Suprapubic skin (tissue), 4 donors: ENCODE measurements at regions not wholly inside any gene's neighbourhood (a gene's known extent, or its start where the extent isn't known, plus 50 kb on each side); places are given as distances from the start of the nearest gene placed in this dataset.

Experiments used
- DNase-seq, 2 donors: peaks; one replicate each; pipeline ENCODE4 v3.0.0-alpha.2; 2019; ENCODE audit warnings: low spot score in 2 of 2
- H3K27ac ChIP-seq: fragments of 200-600 bp; sonication (generic); one replicate; pipeline ENCODE4 v1.5.1; 2019
- H3K27me3 ChIP-seq: fragments of 200-600 bp; sonication (generic); one replicate; pipeline ENCODE4 v1.5.1; 2019
- H3K36me3 ChIP-seq: fragments of 200-600 bp; sonication (generic); one replicate; pipeline ENCODE4 v1.5.1; 2019
- H3K4me1 ChIP-seq: fragments of 200-600 bp; sonication (generic); one replicate; pipeline ENCODE4 v1.5.1; 2019
- H3K4me3 ChIP-seq: fragments of 200-600 bp; sonication (generic); one replicate; pipeline ENCODE4 v1.5.1; 2019; ENCODE audit warnings: mild to moderate bottlenecking
- H3K9me3 ChIP-seq: fragments of 200-600 bp; sonication (generic); one replicate; pipeline ENCODE4 v1.5.1; 2019
- EP300 ChIP-seq: sonication (generic); formaldehyde crosslinking; IDR thresholded peaks from one replicate; pipeline ENCODE4 v1.6.1; 2017; ENCODE audit warnings: antibody characterized with exemption
- POLR2A ChIP-seq, 2 donors: fragments of 450-650 bp; IDR thresholded peaks; one replicate each; pipeline ENCODE4 v1.6.1; 2017; ENCODE audit warnings: antibody characterized with exemption in 2 of 2, mild to moderate bottlenecking in 2 of 2, moderate library complexity in 2 of 2
- POLR2AphosphoS5 ChIP-seq, 3 donors: sonication (generic); formaldehyde crosslinking; IDR thresholded peaks; one replicate each; pipeline ENCODE4 v1.6.1; 2017; ENCODE audit warnings: antibody characterized with exemption in 3 of 3
- WGBS: methylation state at CpG from one replicate; pipeline ENCODE4 v1.1.5; 2018; 5-methylcytosine and 5-hydroxymethylcytosine counted together
- TF ChIP-seq, protein P1 (sequence below), 2 donors: fragments of 200-600 bp in 1 of 2; fragments of 450-650 bp in 1 of 2; sonication (generic) in 1 of 2; IDR thresholded peaks; one replicate each; pipeline ENCODE4 v1.5.1; 2016 to 2019; ENCODE audit warnings: antibody characterized with exemption in 2 of 2, mild to moderate bottlenecking in 1 of 2, moderate library complexity in 1 of 2

DNA sequence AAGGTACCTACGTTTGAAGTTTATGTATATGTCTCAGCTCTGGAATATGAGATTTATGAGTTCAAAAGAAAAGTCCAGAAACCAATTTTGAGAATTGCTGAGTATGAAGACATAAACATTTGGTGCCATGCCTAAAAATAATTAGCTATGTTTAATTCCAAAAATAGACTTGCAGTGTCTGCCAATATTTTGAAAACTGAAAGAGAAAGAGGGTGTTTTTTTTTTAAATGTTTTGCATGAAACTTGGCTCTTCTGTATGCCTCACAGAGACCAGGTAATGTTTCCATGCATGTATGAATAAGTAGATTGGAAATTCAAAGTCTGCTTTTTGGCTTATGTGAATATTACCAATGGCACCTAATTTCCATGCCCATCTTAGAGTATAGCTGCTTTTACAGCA, 634.4 kb upstream of the C9orf72 start:
- H3K4me3 ChIP-seq: no peak overlapping the region
- H3K9me3 ChIP-seq: no peaks in the 10 kb centered on the region
- no peaks in the 10 kb centered on the region for H3K27me3 ChIP-seq
- WGBS: 11% methylated on average over 1 of the region's 1 CpG
- no peaks in the 10 kb centered on the region for H3K4me1 ChIP-seq
- H3K27ac ChIP-seq: no peak overlapping the region
- no peak for DNase-seq
- no peaks in the 10 kb centered on the region for H3K36me3 ChIP-seq
- TF ChIP-seq POLR2A (IDR thresholded peaks at IDR 0.05) (no peak), EP300 (no peak), POLR2AphosphoS5 (IDR thresholded peaks at IDR 0.05) (no peak)
- TF ChIP-seq, protein P1, sequence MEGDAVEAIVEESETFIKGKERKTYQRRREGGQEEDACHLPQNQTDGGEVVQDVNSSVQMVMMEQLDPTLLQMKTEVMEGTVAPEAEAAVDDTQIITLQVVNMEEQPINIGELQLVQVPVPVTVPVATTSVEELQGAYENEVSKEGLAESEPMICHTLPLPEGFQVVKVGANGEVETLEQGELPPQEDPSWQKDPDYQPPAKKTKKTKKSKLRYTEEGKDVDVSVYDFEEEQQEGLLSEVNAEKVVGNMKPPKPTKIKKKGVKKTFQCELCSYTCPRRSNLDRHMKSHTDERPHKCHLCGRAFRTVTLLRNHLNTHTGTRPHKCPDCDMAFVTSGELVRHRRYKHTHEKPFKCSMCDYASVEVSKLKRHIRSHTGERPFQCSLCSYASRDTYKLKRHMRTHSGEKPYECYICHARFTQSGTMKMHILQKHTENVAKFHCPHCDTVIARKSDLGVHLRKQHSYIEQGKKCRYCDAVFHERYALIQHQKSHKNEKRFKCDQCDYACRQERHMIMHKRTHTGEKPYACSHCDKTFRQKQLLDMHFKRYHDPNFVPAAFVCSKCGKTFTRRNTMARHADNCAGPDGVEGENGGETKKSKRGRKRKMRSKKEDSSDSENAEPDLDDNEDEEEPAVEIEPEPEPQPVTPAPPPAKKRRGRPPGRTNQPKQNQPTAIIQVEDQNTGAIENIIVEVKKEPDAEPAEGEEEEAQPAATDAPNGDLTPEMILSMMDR (IDR thresholded peaks at IDR 0.05): no peak

DNA sequence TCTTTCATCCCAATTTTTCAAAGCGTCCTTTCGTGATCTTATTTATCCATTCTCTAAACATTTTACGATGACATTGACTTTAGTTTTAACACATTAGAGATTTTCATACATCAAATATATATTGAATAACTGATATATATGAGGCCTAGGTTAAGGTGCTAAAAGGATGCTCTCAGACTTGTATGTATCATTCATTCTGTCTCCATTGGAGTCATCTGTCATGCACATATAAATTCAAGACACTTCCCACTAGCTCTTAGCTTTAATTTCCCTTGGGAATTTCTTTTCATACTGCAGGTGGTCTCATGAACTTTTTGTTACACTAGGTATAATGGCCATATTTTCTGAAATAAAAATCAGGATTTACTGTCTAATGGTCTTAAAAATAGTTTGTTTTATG, 635.8 kb upstream of the C9orf72 start:
- H3K36me3 ChIP-seq: no peaks in the 10 kb centered on the region

DNA sequence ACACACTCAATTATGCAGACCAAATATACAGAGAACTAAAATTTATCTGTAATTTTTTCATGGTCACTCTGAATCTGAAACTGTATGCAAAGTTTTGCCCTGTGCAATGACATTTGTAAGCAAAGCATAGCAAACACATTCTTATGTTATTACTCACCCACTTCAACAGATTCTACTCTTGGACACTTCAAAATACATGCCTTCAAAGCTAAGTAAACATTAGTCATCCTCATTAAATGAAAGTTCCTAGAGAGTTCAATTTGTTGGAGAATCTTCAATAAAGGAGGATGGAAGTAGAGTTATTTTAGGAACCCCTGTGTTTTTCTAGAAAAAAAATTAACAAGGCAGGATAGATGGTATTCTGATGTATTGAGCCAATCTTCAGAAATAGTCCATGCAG, 639.7 kb upstream of the C9orf72 start:
- no peaks in the 10 kb centered on the region for H3K4me1 ChIP-seq
- no peaks in the 10 kb centered on the region for H3K9me3 ChIP-seq
- DNase-seq: no peak
- no peak overlapping the region for H3K4me3 ChIP-seq
- H3K27ac ChIP-seq: no peak overlapping the region
- H3K27me3 ChIP-seq: no peaks in the 10 kb centered on the region
- TF ChIP-seq, protein P1 (IDR thresholded peaks at IDR 0.05): no peak
- TF ChIP-seq POLR2A (IDR thresholded peaks at IDR 0.05) (no peak), POLR2AphosphoS5 (IDR thresholded peaks at IDR 0.05) (no peak), EP300 (no peak)
- H3K36me3 ChIP-seq: no peaks in the 10 kb centered on the region

More for the DNA sequence above, 635.8 kb upstream of the C9orf72 start:
- no peak for TF ChIP-seq POLR2A (IDR thresholded peaks at IDR 0.05)
- H3K9me3 ChIP-seq: no peaks in the 10 kb centered on the region
- WGBS: 91% methylated on average over 3 of the region's 3 CpGs
- H3K27ac ChIP-seq: no peak overlapping the region
- no peaks in the 10 kb centered on the region for H3K4me1 ChIP-seq
- no peaks in the 10 kb centered on the region for H3K27me3 ChIP-seq
- no peak overlapping the region for H3K4me3 ChIP-seq
- no peak for DNase-seq

DNA sequence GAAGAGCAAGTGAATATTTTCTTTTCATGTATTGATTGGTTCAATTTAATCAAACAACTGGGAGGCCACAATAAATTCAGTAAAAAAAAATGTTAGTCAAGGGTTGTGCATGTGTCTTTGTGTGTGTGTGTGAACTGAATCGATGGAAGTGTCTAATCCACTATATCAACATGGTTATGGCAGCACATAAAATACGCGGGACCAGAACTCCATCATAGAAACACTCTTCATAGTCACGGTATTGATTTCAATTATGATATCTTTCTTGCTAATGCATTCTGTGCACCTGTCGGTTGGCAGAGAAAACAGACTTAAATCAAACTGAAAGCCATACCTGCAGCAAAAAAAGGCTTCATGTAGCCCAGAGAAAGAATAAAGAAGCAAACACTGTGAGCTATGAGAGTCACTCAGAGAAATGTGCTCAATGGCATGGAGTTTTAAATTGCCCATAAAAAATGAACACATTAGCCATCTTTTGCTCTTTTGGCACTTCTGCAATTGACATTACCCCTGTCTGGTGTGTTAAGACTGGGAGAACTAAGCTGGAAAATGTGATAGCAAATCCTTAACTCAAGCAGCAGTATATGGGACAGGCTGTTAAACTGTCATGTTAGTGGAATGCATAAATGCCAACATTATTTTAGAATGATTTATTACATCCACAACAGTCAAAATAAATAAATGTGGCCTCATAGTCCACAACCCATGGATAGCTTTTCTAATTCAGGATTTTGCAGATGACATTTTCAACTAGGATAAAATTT, 642.4 kb upstream of the C9orf72 start:
- H3K27me3 ChIP-seq: no peaks in the 10 kb centered on the region
- H3K27ac ChIP-seq: no peak overlapping the region
- H3K4me1 ChIP-seq: no peaks in the 10 kb centered on the region
- H3K4me3 ChIP-seq: no peak overlapping the region
- H3K9me3 ChIP-seq: no peaks in the 10 kb centered on the region
- no peak for DNase-seq
- 77% methylated on average over 5 of the region's 5 CpGs for WGBS
- H3K36me3 ChIP-seq: no peaks in the 10 kb centered on the region
- TF ChIP-seq, protein P1 (IDR thresholded peaks at IDR 0.05): no peak
- no peak for TF ChIP-seq EP300
- no peak for TF ChIP-seq POLR2A (IDR thresholded peaks at IDR 0.05)
- no peak for TF ChIP-seq POLR2AphosphoS5 (IDR thresholded peaks at IDR 0.05)

DNA sequence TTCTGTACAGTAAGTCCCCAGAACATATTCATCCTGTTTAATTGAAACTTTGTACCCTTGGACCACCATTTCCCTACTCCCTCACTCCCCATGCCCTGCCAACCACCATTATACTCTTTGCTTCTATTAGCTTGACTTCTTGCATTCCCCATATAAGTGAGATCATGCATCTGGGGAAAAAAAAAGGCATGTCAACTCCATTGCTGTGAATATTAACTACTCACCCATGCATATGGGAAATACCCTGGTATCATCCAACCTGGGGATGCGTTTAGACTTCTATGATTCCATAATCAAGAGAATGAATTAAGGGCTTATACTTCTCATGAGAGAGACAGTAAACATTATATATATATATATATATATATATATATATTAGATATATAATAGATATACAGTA, 659.4 kb upstream of the C9orf72 start:
- WGBS: 89% methylated on average over 1 of the region's 1 CpG
- TF ChIP-seq POLR2A (IDR thresholded peaks at IDR 0.05) (no peak), POLR2AphosphoS5 (IDR thresholded peaks at IDR 0.05) (no peak), EP300 (no peak)
- TF ChIP-seq, protein P1 (IDR thresholded peaks at IDR 0.05): no peak
- no peak for DNase-seq

More for the DNA sequence above, 659.4 kb upstream of the C9orf72 start:
- H3K27me3 ChIP-seq: no peaks in the 10 kb centered on the region
- no peaks in the 10 kb centered on the region for H3K4me1 ChIP-seq
- no peaks in the 10 kb centered on the region for H3K36me3 ChIP-seq
- no peak overlapping the region for H3K27ac ChIP-seq
- no peak overlapping the region for H3K4me3 ChIP-seq
- no peaks in the 10 kb centered on the region for H3K9me3 ChIP-seq
